ENCODE measurements at regions not wholly inside any gene's neighbourhood (a gene's known extent, or its start where the extent isn't known, plus 50 kb on each side); places are given as distances from the start of the nearest gene placed in this dataset.

DNA sequence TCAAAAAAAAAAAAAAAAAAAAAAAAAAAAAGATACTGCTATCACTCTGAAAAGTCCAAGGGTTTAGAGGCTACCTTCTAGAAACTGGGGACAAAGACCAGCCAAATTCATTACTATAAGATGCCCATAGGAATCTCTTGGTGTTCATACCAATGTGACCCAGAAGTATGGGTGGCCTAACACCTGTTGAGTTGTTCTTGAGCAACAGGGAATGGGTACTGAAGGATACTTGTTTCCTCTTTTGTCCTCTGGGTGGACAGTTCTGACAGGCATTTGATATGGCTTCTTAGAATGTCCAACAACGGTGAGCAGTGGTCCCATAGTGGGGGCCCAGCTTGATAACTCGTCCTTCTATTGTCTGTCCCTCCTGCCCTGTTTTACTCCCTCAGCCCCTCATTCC lies 141.4 kb upstream of the PLEKHM1 start:
- ChIA-PET CTCF (no interaction called here), POLR2A (no interaction called here)
- no peaks in the 10 kb centered on the region for H3K27me3 ChIP-seq (ENCODE audit: control insufficient read depth, insufficient read depth, low read length)
- H3K27ac ChIP-seq (ENCODE audit: low read length): no peak overlapping the region
- TF ChIP-seq, protein P1, sequence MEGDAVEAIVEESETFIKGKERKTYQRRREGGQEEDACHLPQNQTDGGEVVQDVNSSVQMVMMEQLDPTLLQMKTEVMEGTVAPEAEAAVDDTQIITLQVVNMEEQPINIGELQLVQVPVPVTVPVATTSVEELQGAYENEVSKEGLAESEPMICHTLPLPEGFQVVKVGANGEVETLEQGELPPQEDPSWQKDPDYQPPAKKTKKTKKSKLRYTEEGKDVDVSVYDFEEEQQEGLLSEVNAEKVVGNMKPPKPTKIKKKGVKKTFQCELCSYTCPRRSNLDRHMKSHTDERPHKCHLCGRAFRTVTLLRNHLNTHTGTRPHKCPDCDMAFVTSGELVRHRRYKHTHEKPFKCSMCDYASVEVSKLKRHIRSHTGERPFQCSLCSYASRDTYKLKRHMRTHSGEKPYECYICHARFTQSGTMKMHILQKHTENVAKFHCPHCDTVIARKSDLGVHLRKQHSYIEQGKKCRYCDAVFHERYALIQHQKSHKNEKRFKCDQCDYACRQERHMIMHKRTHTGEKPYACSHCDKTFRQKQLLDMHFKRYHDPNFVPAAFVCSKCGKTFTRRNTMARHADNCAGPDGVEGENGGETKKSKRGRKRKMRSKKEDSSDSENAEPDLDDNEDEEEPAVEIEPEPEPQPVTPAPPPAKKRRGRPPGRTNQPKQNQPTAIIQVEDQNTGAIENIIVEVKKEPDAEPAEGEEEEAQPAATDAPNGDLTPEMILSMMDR (IDR thresholded peaks at IDR 0.05): no peak
- TF ChIP-seq REST (IDR thresholded peaks at IDR 0.05; ENCODE audit: insufficient read depth in 1 of 2, low read depth in 2 of 2, low read length in 1 of 2): no peak
- no peak for TF ChIP-seq TCF7L2 (IDR thresholded peaks at IDR 0.05; ENCODE audit: low read depth, low read length)
- no peak for TF ChIP-seq SIN3A (IDR thresholded peaks at IDR 0.05; ENCODE audit: borderline replicate concordance, insufficient read depth, low read depth, low read length)
- H3K4me3 ChIP-seq (ENCODE audit: low read depth in 2 of 2, low read length in 2 of 2): no peak overlapping the region
- intact Hi-C loops (cut with micrococcal nuclease; ENCODE audit: unreplicated experiment) (no loop called here), in situ Hi-C loops (cut with HindIII; ENCODE audit: low pct_unique_long_range_greater_than_20kb, low sequenced_read_pairs) (no loop called here)
- BruUV-seq (replicated peaks): no TSS peak
- no peaks in the 10 kb centered on the region for H3K36me3 ChIP-seq (ENCODE audit: control insufficient read depth, insufficient read depth, low read length)
- ATAC-seq (no peak), DNase-seq (ENCODE audit: low read depth, low spot score) (no peak)
- no peaks in the 10 kb centered on the region for H3K4me1 ChIP-seq (ENCODE audit: control insufficient read depth, insufficient read depth, low read length)
- H3K9me3 ChIP-seq (ENCODE audit: control insufficient read depth, insufficient read depth, low read depth, low read length): no peaks in the 10 kb centered on the region

DNA sequence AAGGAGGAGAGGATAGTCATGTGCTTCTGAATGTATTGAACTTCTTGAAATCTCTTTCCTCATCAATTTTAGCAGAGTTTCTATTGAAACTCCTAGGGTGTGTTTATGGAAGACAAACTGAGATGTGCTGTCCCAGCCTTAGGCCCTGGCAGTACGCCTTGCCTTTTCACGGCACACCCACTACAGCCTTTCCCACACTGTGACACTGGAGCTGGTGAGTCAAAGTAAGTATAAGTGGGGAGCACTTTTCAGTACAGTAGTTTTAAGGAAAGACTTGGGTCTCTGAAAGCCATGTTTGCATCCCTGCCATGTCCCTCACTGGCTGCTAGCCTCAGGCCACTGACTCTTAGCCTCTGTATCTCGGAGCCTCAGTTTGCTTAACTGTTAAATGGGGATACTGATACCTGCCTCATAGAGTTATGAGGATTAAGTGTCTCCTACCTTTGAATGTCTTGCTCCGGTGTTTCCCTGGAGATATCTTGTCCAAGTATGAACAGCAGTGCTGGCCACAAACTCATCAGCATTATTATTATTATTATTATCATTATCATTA lies 144.7 kb upstream of the CRHR1 start:
- no peak for TF ChIP-seq TCF7L2 (IDR thresholded peaks at IDR 0.05; ENCODE audit: low read depth, low read length)
- TF ChIP-seq SIN3A (IDR thresholded peaks at IDR 0.05; ENCODE audit: borderline replicate concordance, insufficient read depth, low read depth, low read length): no peak
- no peak for TF ChIP-seq POLR2AphosphoS5 (IDR thresholded peaks at IDR 0.05; ENCODE audit: low read depth, low read length)
- no peak for TF ChIP-seq REST (IDR thresholded peaks at IDR 0.05; ENCODE audit: insufficient read depth in 1 of 2, low read depth in 2 of 2, low read length in 1 of 2)
- TF ChIP-seq, protein P1 (IDR thresholded peaks at IDR 0.05): no peak
- no peak overlapping the region for H3K27ac ChIP-seq (ENCODE audit: low read length)
- ATAC-seq: no peak
- no peaks in the 10 kb centered on the region for H3K9me3 ChIP-seq (ENCODE audit: control insufficient read depth, insufficient read depth, low read depth, low read length)
- H3K4me1 ChIP-seq (ENCODE audit: control insufficient read depth, insufficient read depth, low read length): no peaks in the 10 kb centered on the region
- CTCF ChIA-PET: interaction anchor here (1.4 to 1.6 kb wide), 2 partner anchors 193 to 212 kb away, joined by 8 to 10 read pairs; no protein-coding TSS in a partner anchor
- in situ Hi-C loops (cut with HindIII; ENCODE audit: low pct_unique_long_range_greater_than_20kb, low sequenced_read_pairs): no loop called here
- DNase-seq (ENCODE audit: low read depth, low spot score): no peak
- H3K4me3 ChIP-seq (ENCODE audit: low read depth in 2 of 2, low read length in 2 of 2): no peak overlapping the region
- POLR2A ChIA-PET: no interaction called here
- no peaks in the 10 kb centered on the region for H3K36me3 ChIP-seq (ENCODE audit: control insufficient read depth, insufficient read depth, low read length)
- no TSS peak for BruUV-seq (replicated peaks)
- intact Hi-C loops (cut with micrococcal nuclease; ENCODE audit: unreplicated experiment): no loop called here
- H3K27me3 ChIP-seq (ENCODE audit: control insufficient read depth, insufficient read depth, low read length): no peaks in the 10 kb centered on the region

All from Panc1 (cell line).